IMR-90 (cell line): ENCODE measurements at regions not wholly inside any gene's neighbourhood (a gene's known extent, or its start where the extent isn't known, plus 50 kb on each side); places are given as distances from the start of the nearest gene placed in this dataset.

Experiments
- ATAC-seq: fragments of 200-7000 bp; cut with Tn5 transposase; 2 replicates; pipeline ENCODE4 v1.9.1; 2020; ENCODE audit warnings: low read depth, mild to moderate bottlenecking, moderate library complexity
- BruUV-seq: library from RNA; stranded (reverse); fragments of 400-500 nt; replicated peaks from 2 replicates; lab custom pipeline; 2021; lab: Mats Ljungman, UMichigan
- CTCF ChIA-PET: fragments of 300-600 bp; formaldehyde crosslinking; extraction: SDS; loops from one replicate; lab custom pipeline; 2021; ENCODE audit warnings: antibody characterized with exemption; lab: Yijun Ruan, JAX
- POLR2A ChIA-PET: fragments of 300-600 bp; sonication (Branson Sonifier 250); formaldehyde crosslinking; loops from one replicate; lab custom pipeline; 2022; ENCODE audit warnings: antibody characterized with exemption; ENCODE audit not compliant: unreplicated experiment; lab: Charles Lee
- DNase-seq: peaks from one replicate; pipeline ENCODE4 v3.0.0; 2013
- H2AFZ ChIP-seq: replicated peaks from 2 replicates; pipeline ENCODE3; 2013; ENCODE audit warnings: low read length, mild to moderate bottlenecking; ENCODE audit not compliant: poor library complexity
- H2AK5ac ChIP-seq: 2 replicates; pipeline ENCODE4 v1.6.1; 2013; ENCODE audit warnings: low read depth, low read length, inconsistent platforms
- H2AK9ac ChIP-seq: replicated peaks from 2 replicates; pipeline ENCODE3; 2013; ENCODE audit warnings: mild to moderate bottlenecking, low read depth, low read length, moderate library complexity; ENCODE audit not compliant: poor library complexity
- H2BK120ac ChIP-seq: 2 replicates; pipeline ENCODE4 v1.6.1; 2013; ENCODE audit warnings: low read depth, low read length, inconsistent platforms
- H2BK15ac ChIP-seq: 3 replicates; pipeline ENCODE4 v1.6.1; 2013; ENCODE audit warnings: low read depth, low read length, inconsistent platforms
- H2BK20ac ChIP-seq: 2 replicates; pipeline ENCODE4 v1.6.1; 2013; ENCODE audit warnings: low read depth, mild to moderate bottlenecking, inconsistent platforms, low read length, moderate library complexity
- H2BK5ac ChIP-seq: 2 replicates; pipeline ENCODE4 v1.6.1; 2013; ENCODE audit warnings: mild to moderate bottlenecking, low read depth, low read length, inconsistent platforms; ENCODE audit not compliant: poor library complexity, severe bottlenecking
- H3K14ac ChIP-seq: replicated peaks from 2 replicates; pipeline ENCODE4 v1.6.1; 2013; ENCODE audit warnings: low read depth, low read length, inconsistent platforms
- H3K18ac ChIP-seq: 2 replicates; pipeline ENCODE4 v1.6.1; 2013; ENCODE audit warnings: low read depth, low read length, control low read depth
- H3K23ac ChIP-seq: 2 replicates; pipeline ENCODE4 v1.6.1; 2013; ENCODE audit warnings: low read depth, low read length, inconsistent platforms
- H3K27ac ChIP-seq: 2 replicates; pipeline ENCODE4 v1.5.1; 2013; ENCODE audit warnings: mild to moderate bottlenecking, control low read depth, low read length; ENCODE audit not compliant: insufficient read depth
- H3K27me3 ChIP-seq: 2 replicates; pipeline ENCODE4 v1.6.1; 2013; ENCODE audit warnings: low read length; ENCODE audit not compliant: control insufficient read depth, insufficient read depth
- H3K36me3 ChIP-seq: 2 replicates; pipeline ENCODE4 v1.6.1; 2013; ENCODE audit warnings: low read length, mixed read lengths; ENCODE audit not compliant: control insufficient read depth, insufficient read depth
- H3K4ac ChIP-seq: 2 replicates; pipeline ENCODE4 v1.6.1; 2013; ENCODE audit warnings: low read depth, low read length, inconsistent platforms
- H3K4me1 ChIP-seq: 2 replicates; pipeline ENCODE4 v1.6.1; 2013; ENCODE audit warnings: low read length, mixed read lengths; ENCODE audit not compliant: control insufficient read depth, insufficient read depth
- H3K4me2 ChIP-seq: 2 replicates; pipeline ENCODE4 v1.6.1; 2013; ENCODE audit warnings: low read depth, mild to moderate bottlenecking, control low read depth, low read length, moderate library complexity
- H3K4me3 ChIP-seq: 2 replicates; pipeline ENCODE4 v1.5.1; 2013; ENCODE audit warnings: low read depth, mild to moderate bottlenecking, control low read depth, low read length, moderate library complexity; ENCODE audit not compliant: insufficient read depth
- H3K56ac ChIP-seq: 2 replicates; pipeline ENCODE4 v1.6.1; 2013; ENCODE audit warnings: low read length, inconsistent platforms; ENCODE audit not compliant: insufficient read depth; ENCODE audit errors: extremely low read depth
- H3K79me1 ChIP-seq, 2 experiments: 2 replicates each; pipeline ENCODE4 v1.6.1; 2013; ENCODE audit warnings: low read length in 2 of 2, inconsistent platforms in 1 of 2, low read depth in 1 of 2
- H3K9ac ChIP-seq: 2 replicates; pipeline ENCODE4 v1.6.1; 2013; ENCODE audit warnings: low read depth, low read length, control low read depth
- H3K9me1 ChIP-seq: 2 replicates; pipeline ENCODE4 v1.6.1; 2013; ENCODE audit warnings: low read length, inconsistent platforms; ENCODE audit not compliant: insufficient read depth
- H3K9me3 ChIP-seq: 2 replicates; pipeline ENCODE4 v1.6.1; 2013; ENCODE audit warnings: low read length; ENCODE audit not compliant: control insufficient read depth, insufficient read depth
- H4K20me1 ChIP-seq: 2 replicates; pipeline ENCODE4 v1.6.1; 2013; ENCODE audit warnings: low read length, inconsistent platforms; ENCODE audit not compliant: insufficient read depth
- H4K5ac ChIP-seq: 2 replicates; pipeline ENCODE4 v1.6.1; 2013; ENCODE audit warnings: mild to moderate bottlenecking, low read depth, low read length, control low read depth
- H4K8ac ChIP-seq, 2 experiments: 2 replicates each; pipeline ENCODE4 v1.6.1; 2013; ENCODE audit warnings: low read depth in 2 of 2, low read length in 2 of 2, control low read depth in 1 of 2, inconsistent platforms in 1 of 2
- H4K91ac ChIP-seq: 2 replicates; pipeline ENCODE4 v1.6.1; 2013; ENCODE audit warnings: low read depth, low read length, inconsistent platforms; ENCODE audit not compliant: insufficient read depth
- BHLHE40 ChIP-seq: fragments of 150-350 bp; IDR thresholded peaks from 2 replicates; pipeline ENCODE4 v1.6.1; 2016; ENCODE audit warnings: mild to moderate bottlenecking, low read depth, low read length
- CEBPB ChIP-seq: IDR thresholded peaks from 2 replicates; pipeline ENCODE4 v1.6.1; 2012; ENCODE audit warnings: low read depth, low read length, improper control_type of control experiment
- CHD1 ChIP-seq: IDR thresholded peaks from 2 replicates; pipeline ENCODE4 v1.6.1; 2012; ENCODE audit warnings: low read depth, low read length, improper control_type of control experiment
- FOS ChIP-seq: fragments of 150-350 bp; IDR thresholded peaks from 2 replicates; pipeline ENCODE4 v1.6.1; 2016; ENCODE audit warnings: low read depth, low read length
- MAFK ChIP-seq: IDR thresholded peaks from 2 replicates; pipeline ENCODE4 v1.6.1; 2012; ENCODE audit warnings: low read depth, low read length, improper control_type of control experiment
- MAZ ChIP-seq: IDR thresholded peaks from 2 replicates; pipeline ENCODE4 v1.6.1; 2012; ENCODE audit warnings: low read depth, mild to moderate bottlenecking, low read length, improper control_type of control experiment, moderate library complexity, borderline replicate concordance
- MXI1 ChIP-seq: IDR thresholded peaks from 2 replicates; pipeline ENCODE4 v1.6.1; 2012; ENCODE audit warnings: low read depth, mild to moderate bottlenecking, low read length, moderate library complexity, borderline replicate concordance
- NFE2L2 ChIP-seq: fragments of 150-350 bp; IDR thresholded peaks from 2 replicates; pipeline ENCODE4 v1.6.1; 2016; ENCODE audit warnings: low read depth, mild to moderate bottlenecking, low read length
- POLR2A ChIP-seq: IDR thresholded peaks from 2 replicates; pipeline ENCODE4 v1.6.1; 2012; ENCODE audit warnings: mild to moderate bottlenecking, low read depth, low read length
- RAD21 ChIP-seq: IDR thresholded peaks from 2 replicates; pipeline ENCODE4 v1.6.1; 2012; ENCODE audit warnings: low read length, improper control_type of control experiment
- RCOR1 ChIP-seq: IDR thresholded peaks from 2 replicates; pipeline ENCODE4 v1.6.1; 2012; ENCODE audit warnings: mild to moderate bottlenecking, low read length, improper control_type of control experiment; ENCODE audit not compliant: insufficient replicate concordance
- RFX5 ChIP-seq: IDR thresholded peaks from 2 replicates; pipeline ENCODE4 v1.8.0; 2012; ENCODE audit warnings: low read depth, mild to moderate bottlenecking, low read length, moderate library complexity
- SMC3 ChIP-seq: fragments of 150-350 bp; IDR thresholded peaks from 2 replicates; pipeline ENCODE4 v1.6.1; 2016; ENCODE audit warnings: low read depth, mild to moderate bottlenecking, antibody characterized with exemption, low read length, moderate library complexity
- WGBS, 2 experiments: methylation state at CpG; one replicate each; pipeline versions ENCODE4 v1.1.5 to v1.1.7; 2013; ENCODE audit warnings: missing lambda C conversion rate in 2 of 2; ENCODE audit not compliant: insufficient read length in 1 of 2; ENCODE audit errors: extremely low coverage in 2 of 2; 5-methylcytosine and 5-hydroxymethylcytosine counted together
- dilution Hi-C: fragments of 300-500 bp; cut with HindIII; formaldehyde crosslinking; loops from one replicate; pipeline ENCODE4 v1.14.3; 2018; ENCODE audit warnings: low sequenced_read_pairs; ENCODE audit not compliant: unreplicated experiment
- in situ Hi-C: fragments of 300-500 bp; cut with MboI; formaldehyde crosslinking; loops from 3 replicates; pipeline ENCODE4 v1.14.3; 2019; ENCODE audit warnings: low sequenced_read_pairs, inconsistent platforms, mixed read lengths
- intact Hi-C: fragments of 100-400 bp; cut with micrococcal nuclease; formaldehyde crosslinking; loops from 2 replicates; pipeline ENCODE4 v1.10.0; 2022
- TF ChIP-seq, protein P1 (sequence below): fragments of 150-350 bp; IDR thresholded peaks from 2 replicates; pipeline ENCODE4 v1.6.1; 2017; ENCODE audit warnings: mild to moderate bottlenecking, antibody characterized with exemption, low read length, low read depth
- TF ChIP-seq, protein P2 (sequence below): conservative IDR thresholded peaks from 2 replicates; pipeline ENCODE4 v1.5.1; 2012; ENCODE audit warnings: mild to moderate bottlenecking, low read depth, low read length, improper control_type of control experiment
- TF ChIP-seq, protein P3 (sequence below): fragments of 150-350 bp; IDR thresholded peaks from 2 replicates; pipeline ENCODE4 v1.6.1; 2016; ENCODE audit warnings: low read depth, mild to moderate bottlenecking, low read length, moderate library complexity, borderline replicate concordance

DNA sequence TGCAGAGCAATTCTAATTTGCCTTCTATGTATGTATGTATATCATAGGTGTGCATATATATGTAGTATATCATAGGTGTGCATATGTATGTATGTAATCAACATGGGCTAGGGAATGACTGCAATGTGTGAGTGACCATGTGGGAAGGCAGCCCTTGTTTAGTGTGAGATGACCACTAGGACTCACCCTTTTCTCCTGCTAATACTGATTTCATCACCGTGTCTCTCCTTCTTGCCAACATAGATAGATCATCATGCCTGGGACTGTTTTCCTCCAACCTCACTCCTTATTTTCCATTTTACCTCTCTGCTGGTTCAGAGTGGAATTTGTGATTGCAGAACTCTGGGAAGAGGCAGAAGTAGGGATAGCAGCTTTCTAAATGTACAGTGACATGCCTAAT is 63.6 kb upstream of the SFRP2 start:
- Histone ChIP-seq H3K4me3 (no peak overlapping the region), H2AK9ac (no peak overlapping the region), H4K8ac (no peak overlapping the region), H3K56ac (no peak overlapping the region), H3K9me3 (no peaks in the 10 kb centered on the region), H3K36me3 (no peaks in the 10 kb centered on the region), H2AFZ (no peak overlapping the region), H4K20me1 (no peaks in the 10 kb centered on the region), H2BK15ac (no peak overlapping the region), H3K27me3 (no peaks in the 10 kb centered on the region), H3K9ac (no peak overlapping the region), H3K79me1 (no peaks in the 10 kb centered on the region), H3K4me1 (no peaks in the 10 kb centered on the region), H3K14ac (no peak overlapping the region), H3K4ac (no peak overlapping the region), H3K9me1 (no peaks in the 10 kb centered on the region), H2AK5ac (no peak overlapping the region), H2BK120ac (no peak overlapping the region), H4K5ac (no peak overlapping the region), H2BK5ac (no peak overlapping the region), H3K27ac (no peak overlapping the region), H3K4me2 (no peak overlapping the region), H2BK20ac (no peak overlapping the region), H4K91ac (no peak overlapping the region), H3K23ac (no peak overlapping the region), H3K18ac (no peak overlapping the region)
- intact Hi-C loops = no loop called here
- dilution Hi-C loops = no loop called here
- no CpG with 5 or more reads among the region's 1 CpG for WGBS, 2 experiments
- POLR2A ChIA-PET = no interaction called here
- DNase-seq = no peak
- CTCF ChIA-PET = no interaction called here
- in situ Hi-C loops = no loop called here
- TF ChIP-seq, protein P1, sequence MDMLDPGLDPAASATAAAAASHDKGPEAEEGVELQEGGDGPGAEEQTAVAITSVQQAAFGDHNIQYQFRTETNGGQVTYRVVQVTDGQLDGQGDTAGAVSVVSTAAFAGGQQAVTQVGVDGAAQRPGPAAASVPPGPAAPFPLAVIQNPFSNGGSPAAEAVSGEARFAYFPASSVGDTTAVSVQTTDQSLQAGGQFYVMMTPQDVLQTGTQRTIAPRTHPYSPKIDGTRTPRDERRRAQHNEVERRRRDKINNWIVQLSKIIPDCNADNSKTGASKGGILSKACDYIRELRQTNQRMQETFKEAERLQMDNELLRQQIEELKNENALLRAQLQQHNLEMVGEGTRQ = no peak
- TF ChIP-seq RAD21 (no peak), RCOR1 (no peak), MAFK (no peak), BHLHE40 (no peak), MAZ (no peak), RFX5 (no peak), CHD1 (no peak), MXI1 (no peak), POLR2A (no peak), FOS (no peak), CEBPB (no peak), SMC3 (no peak), NFE2L2 (no peak)
- TF ChIP-seq, protein P2, sequence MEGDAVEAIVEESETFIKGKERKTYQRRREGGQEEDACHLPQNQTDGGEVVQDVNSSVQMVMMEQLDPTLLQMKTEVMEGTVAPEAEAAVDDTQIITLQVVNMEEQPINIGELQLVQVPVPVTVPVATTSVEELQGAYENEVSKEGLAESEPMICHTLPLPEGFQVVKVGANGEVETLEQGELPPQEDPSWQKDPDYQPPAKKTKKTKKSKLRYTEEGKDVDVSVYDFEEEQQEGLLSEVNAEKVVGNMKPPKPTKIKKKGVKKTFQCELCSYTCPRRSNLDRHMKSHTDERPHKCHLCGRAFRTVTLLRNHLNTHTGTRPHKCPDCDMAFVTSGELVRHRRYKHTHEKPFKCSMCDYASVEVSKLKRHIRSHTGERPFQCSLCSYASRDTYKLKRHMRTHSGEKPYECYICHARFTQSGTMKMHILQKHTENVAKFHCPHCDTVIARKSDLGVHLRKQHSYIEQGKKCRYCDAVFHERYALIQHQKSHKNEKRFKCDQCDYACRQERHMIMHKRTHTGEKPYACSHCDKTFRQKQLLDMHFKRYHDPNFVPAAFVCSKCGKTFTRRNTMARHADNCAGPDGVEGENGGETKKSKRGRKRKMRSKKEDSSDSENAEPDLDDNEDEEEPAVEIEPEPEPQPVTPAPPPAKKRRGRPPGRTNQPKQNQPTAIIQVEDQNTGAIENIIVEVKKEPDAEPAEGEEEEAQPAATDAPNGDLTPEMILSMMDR = no peak
- TF ChIP-seq, protein P3, sequence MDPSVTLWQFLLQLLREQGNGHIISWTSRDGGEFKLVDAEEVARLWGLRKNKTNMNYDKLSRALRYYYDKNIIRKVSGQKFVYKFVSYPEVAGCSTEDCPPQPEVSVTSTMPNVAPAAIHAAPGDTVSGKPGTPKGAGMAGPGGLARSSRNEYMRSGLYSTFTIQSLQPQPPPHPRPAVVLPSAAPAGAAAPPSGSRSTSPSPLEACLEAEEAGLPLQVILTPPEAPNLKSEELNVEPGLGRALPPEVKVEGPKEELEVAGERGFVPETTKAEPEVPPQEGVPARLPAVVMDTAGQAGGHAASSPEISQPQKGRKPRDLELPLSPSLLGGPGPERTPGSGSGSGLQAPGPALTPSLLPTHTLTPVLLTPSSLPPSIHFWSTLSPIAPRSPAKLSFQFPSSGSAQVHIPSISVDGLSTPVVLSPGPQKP = no peak
- ATAC-seq = no peak
- no TSS peak for BruUV-seq
